Activated CD4-positive, alpha-beta T cell treated with anti-CD3 and anti-CD28 coated beads for 36 hours (primary cell): ENCODE measurements at regions not wholly inside any gene's neighbourhood (a gene's known extent, or its start where the extent isn't known, plus 50 kb on each side); places are given as distances from the start of the nearest gene placed in this dataset.
"Not testable (repeated sequence)": the region's sequence is repeated elsewhere in the genome, so short reads cannot be mapped to it uniquely, and the experiment has no call there.

Experiments
- ATAC-seq: fragments of 200-7000 bp; cut with Tn5 transposase; one replicate; pipeline ENCODE4 v1.10.0; 2021; ENCODE audit warnings: mild to moderate bottlenecking, moderate library complexity
- CTCF ChIA-PET: fragments of 350-600 bp; sonication (Branson Sonifier 250); formaldehyde crosslinking; loops from one replicate; lab custom pipeline; 2021; ENCODE audit warnings: antibody characterized with exemption; lab: Charles Lee
- POLR2A ChIA-PET: fragments of 350-600 bp; sonication (Branson Sonifier 250); formaldehyde crosslinking; loops from one replicate; lab custom pipeline; 2021; ENCODE audit warnings: antibody characterized with exemption, inconsistent platforms; lab: Charles Lee
- DNase-seq: peaks from one replicate; pipeline ENCODE4 v3.0.0-alpha.2; 2020
- H3K27ac Mint-ChIP-seq: one replicate; pipeline ENCODE4 v1.8.0; 2021; ENCODE audit warnings: mixed read lengths
- H3K27me3 Mint-ChIP-seq: one replicate; pipeline ENCODE4 v1.8.0; 2021; ENCODE audit warnings: mixed read lengths
- H3K36me3 Mint-ChIP-seq: one replicate; pipeline ENCODE4 v1.8.0; 2021; ENCODE audit warnings: low read depth, mixed read lengths
- H3K4me1 Mint-ChIP-seq: one replicate; pipeline ENCODE4 v1.8.0; 2021; ENCODE audit warnings: mixed read lengths
- H3K4me3 Mint-ChIP-seq: one replicate; pipeline ENCODE4 v1.8.0; 2021; ENCODE audit warnings: mild to moderate bottlenecking, moderate library complexity, mixed read lengths
- H3K9me3 Mint-ChIP-seq: one replicate; pipeline ENCODE4 v1.8.0; 2021; ENCODE audit warnings: low read depth, mixed read lengths
- intact Hi-C, 2 experiments: fragments of 100-400 bp; cut with DNase I in 1 of 2; cut with micrococcal nuclease in 1 of 2; formaldehyde crosslinking; loops; one replicate each; pipeline versions ENCODE4 v1.14.2 to v1.15.1; 2022 to 2024; cut with DNase I, micrococcal nuclease

- Mint-ChIP-seq H3K4me3 (no peak overlapping the region), H3K9me3 (peaks cover 2% of the 10 kb centered on the region), H3K27me3 (no peaks in the 10 kb centered on the region), H3K27ac (no peak overlapping the region), H3K4me1 (no peaks in the 10 kb centered on the region), H3K36me3 (no peaks in the 10 kb centered on the region)
- ChIA-PET POLR2A (no interaction called here), CTCF (no interaction called here)
- DNase-seq = no peak
- intact Hi-C loops = no loop called here
- no peak for ATAC-seq
Measured at GRCh38 chr4:20172070-20172760, 79.5 kb upstream of the SLIT2 start.

GRCh38 chr4:20166544-20166943, 85.2 kb upstream of the SLIT2 start:
- CTCF ChIA-PET = no interaction called here
- H3K4me3 Mint-ChIP-seq = no peak overlapping the region
- H3K36me3 Mint-ChIP-seq = no peaks in the 10 kb centered on the region
- ATAC-seq (no peak), DNase-seq (no peak)
- H3K27ac Mint-ChIP-seq = no peak overlapping the region
- H3K9me3 Mint-ChIP-seq = peaks cover 14% of the 10 kb centered on the region
- intact Hi-C loops = no loop called here
- POLR2A ChIA-PET = interaction anchor here (0.6 kb wide), 1 partner anchor 37 kb away, joined by 3 read pairs; no protein-coding TSS in a partner anchor
- no peaks in the 10 kb centered on the region for H3K4me1 Mint-ChIP-seq
- H3K27me3 Mint-ChIP-seq = no peaks in the 10 kb centered on the region

- intact Hi-C loops = no loop called here
- CTCF ChIA-PET = no interaction called here
- no peak overlapping the region for H3K4me3 Mint-ChIP-seq
Measured at GRCh38 chr4:20159516-20159915, 92.2 kb upstream of the SLIT2 start.

GRCh38 chr4:20158195-20158594, 93.5 kb upstream of the SLIT2 start:
- ChIA-PET POLR2A (no interaction called here), CTCF (no interaction called here)
- Mint-ChIP-seq H3K4me3 (no peak overlapping the region), H3K9me3 (peaks cover 13% of the 10 kb centered on the region), H3K4me1 (no peaks in the 10 kb centered on the region), H3K27ac (no peak overlapping the region), H3K27me3 (no peaks in the 10 kb centered on the region), H3K36me3 (no peaks in the 10 kb centered on the region)
- ATAC-seq = no peak
- no peak for DNase-seq
- intact Hi-C loops = no loop called here

More at GRCh38 chr4:20159516-20159915, 92.2 kb upstream of the SLIT2 start:
- ATAC-seq (no peak), DNase-seq (no peak)
- Mint-ChIP-seq H3K27ac (no peak overlapping the region), H3K9me3 (peaks cover 15% of the 10 kb centered on the region), H3K27me3 (no peaks in the 10 kb centered on the region), H3K4me1 (no peaks in the 10 kb centered on the region), H3K36me3 (no peaks in the 10 kb centered on the region)
- POLR2A ChIA-PET = no interaction called here

GRCh38 chr4:20151436-20151835, 100.3 kb upstream of the SLIT2 start:
- Mint-ChIP-seq H3K27ac (no peak overlapping the region), H3K9me3 (peaks cover 8% of the 10 kb centered on the region), H3K27me3 (no peaks in the 10 kb centered on the region), H3K36me3 (no peaks in the 10 kb centered on the region), H3K4me3 (no peak overlapping the region), H3K4me1 (no peaks in the 10 kb centered on the region)
- DNase-seq (no peak), ATAC-seq (no peak)
- POLR2A ChIA-PET = interaction anchor here (0.6 kb wide), 1 partner anchor 257 kb away, joined by 7 read pairs; no protein-coding TSS in a partner anchor
- CTCF ChIA-PET = no interaction called here
- intact Hi-C loops = no loop called here

GRCh38 chr4:20149143-20149542, 102.6 kb upstream of the SLIT2 start:
- H3K9me3 Mint-ChIP-seq = peaks cover 19% of the 10 kb centered on the region
- H3K4me3 Mint-ChIP-seq, POLR2A ChIA-PET, H3K27me3 Mint-ChIP-seq, intact Hi-C loops, H3K36me3 Mint-ChIP-seq, CTCF ChIA-PET, DNase-seq, H3K27ac Mint-ChIP-seq, ATAC-seq, H3K4me1 Mint-ChIP-seq: not testable (repeated sequence)

- intact Hi-C loops = no loop called here
- Mint-ChIP-seq H3K36me3 (no peaks in the 10 kb centered on the region), H3K27me3 (no peaks in the 10 kb centered on the region), H3K27ac (no peak overlapping the region), H3K9me3 (peaks cover 12% of the 10 kb centered on the region), H3K4me3 (no peak overlapping the region), H3K4me1 (no peaks in the 10 kb centered on the region)
- ChIA-PET CTCF (no interaction called here), POLR2A (no interaction called here)
- ATAC-seq (no peak), DNase-seq (no peak)
Measured at GRCh38 chr4:20137176-20137575, 114.5 kb upstream of the SLIT2 start.

- ATAC-seq (no peak), DNase-seq (no peak)
- no peaks in the 10 kb centered on the region for H3K4me1 Mint-ChIP-seq
- intact Hi-C loops = no loop called here
- no peak overlapping the region for H3K4me3 Mint-ChIP-seq
- ChIA-PET CTCF (no interaction called here), POLR2A (no interaction called here)
- H3K27ac Mint-ChIP-seq = no peak overlapping the region
- H3K27me3 Mint-ChIP-seq = no peaks in the 10 kb centered on the region
- H3K9me3 Mint-ChIP-seq = peaks cover 7% of the 10 kb centered on the region
- no peaks in the 10 kb centered on the region for H3K36me3 Mint-ChIP-seq
Measured at GRCh38 chr4:20127626-20128025, 124.1 kb upstream of the SLIT2 start.

GRCh38 chr4:20126906-20127305, 124.8 kb upstream of the SLIT2 start:
- no peak for ATAC-seq
- H3K9me3 Mint-ChIP-seq = peaks cover 7% of the 10 kb centered on the region
- H3K36me3 Mint-ChIP-seq = no peaks in the 10 kb centered on the region
- H3K4me1 Mint-ChIP-seq = no peaks in the 10 kb centered on the region
- POLR2A ChIA-PET = no interaction called here
- no peaks in the 10 kb centered on the region for H3K27me3 Mint-ChIP-seq
- no peak overlapping the region for H3K4me3 Mint-ChIP-seq
- DNase-seq = no peak
- H3K27ac Mint-ChIP-seq = no peak overlapping the region
- intact Hi-C loops = no loop called here
- CTCF ChIA-PET = no interaction called here

- no peak overlapping the region for H3K27ac Mint-ChIP-seq
- no peaks in the 10 kb centered on the region for H3K4me1 Mint-ChIP-seq
- ChIA-PET CTCF (no interaction called here), POLR2A (no interaction called here)
- H3K36me3 Mint-ChIP-seq = no peaks in the 10 kb centered on the region
- no peak overlapping the region for H3K4me3 Mint-ChIP-seq
- ATAC-seq (no peak), DNase-seq (no peak)
- intact Hi-C loops = no loop called here
- H3K27me3 Mint-ChIP-seq = no peaks in the 10 kb centered on the region
- peaks cover 7% of the 10 kb centered on the region for H3K9me3 Mint-ChIP-seq
Measured at GRCh38 chr4:20124317-20125026, 127.2 kb upstream of the SLIT2 start.

- H3K27ac Mint-ChIP-seq = no peak overlapping the region
- no peaks in the 10 kb centered on the region for H3K36me3 Mint-ChIP-seq
- peaks cover 2% of the 10 kb centered on the region for H3K9me3 Mint-ChIP-seq
- H3K4me3 Mint-ChIP-seq = no peak overlapping the region
- H3K27me3 Mint-ChIP-seq = no peaks in the 10 kb centered on the region
- ATAC-seq (no peak), DNase-seq (no peak)
- no peaks in the 10 kb centered on the region for H3K4me1 Mint-ChIP-seq
- POLR2A ChIA-PET = no interaction called here
- CTCF ChIA-PET = no interaction called here
- intact Hi-C loops = no loop called here
Measured at GRCh38 chr4:20122198-20122988, 129.3 kb upstream of the SLIT2 start.
